B cell (primary cell): ENCODE measurements at regions not wholly inside any gene's neighbourhood (a gene's known extent, or its start where the extent isn't known, plus 50 kb on each side); places are given as distances from the start of the nearest gene placed in this dataset.

Experiments
- ATAC-seq: fragments of 200-7000 bp; cut with Tn5 transposase; one replicate; pipeline ENCODE4 v1.10.0; 2021; ENCODE audit warnings: low read depth, mild to moderate bottlenecking, moderate number of reproducible peaks, moderate library complexity
- CTCF ChIA-PET: fragments of 350-600 bp; sonication (Branson Sonifier 250); formaldehyde crosslinking; loops from one replicate; lab custom pipeline; 2021; ENCODE audit warnings: antibody characterized with exemption, inconsistent platforms; lab: Charles Lee
- POLR2A ChIA-PET: fragments of 350-600 bp; sonication (Branson Sonifier 250); formaldehyde crosslinking; loops from one replicate; lab custom pipeline; 2021; ENCODE audit warnings: antibody characterized with exemption; lab: Charles Lee
- DNase-seq: peaks from one replicate; pipeline ENCODE4 v3.0.0; 2013
- H2AFZ ChIP-seq: 2 replicates; pipeline ENCODE4 v1.6.1; 2012; ENCODE audit warnings: mild to moderate bottlenecking, low read depth, low read length; ENCODE audit not compliant: insufficient read depth, poor library complexity, severe bottlenecking
- H3K27ac ChIP-seq, 2 donors: 1 replicate in 1 of 2; 2 replicates in 1 of 2; pipeline ENCODE4 v1.5.1; 2012 to 2013; ENCODE audit warnings: low read length in 2 of 2, mild to moderate bottlenecking in 2 of 2, moderate library complexity in 1 of 2
- H3K27me3 ChIP-seq, 4 experiments: fragments of 200-600 bp in 1 of 4; sonication (generic) in 1 of 4; replicated peaks in 1 of 4; 1 replicate in 2 of 4; 2 replicates in 2 of 4; pipeline versions ENCODE4 v1.6.1 to v1.7.0; 2013 to 2016; ENCODE audit warnings: low read length in 3 of 4, mild to moderate bottlenecking in 2 of 4, mixed read lengths in 1 of 4, moderate library complexity in 1 of 4; ENCODE audit not compliant: insufficient read depth in 4 of 4, control insufficient read depth in 3 of 4; ENCODE audit errors: control extremely low read depth in 1 of 4
- H3K36me3 ChIP-seq, 2 experiments: replicated peaks in 1 of 2; 1 replicate in 1 of 2; 2 replicates in 1 of 2; pipeline versions ENCODE4 v1.6.1 to v1.7.1; 2013; ENCODE audit warnings: low read length in 1 of 2; ENCODE audit not compliant: insufficient read depth in 2 of 2, control insufficient read depth in 1 of 2; ENCODE audit errors: control extremely low read depth in 1 of 2, extremely low read depth in 1 of 2
- H3K4me1 ChIP-seq, 2 donors: fragments of 200-600 bp in 1 of 2; sonication (generic) in 1 of 2; 1 replicate in 1 of 2; 2 replicates in 1 of 2; pipeline versions ENCODE4 v1.5.1 to v1.6.1; 2013 to 2017; ENCODE audit warnings: low read length in 2 of 2; ENCODE audit not compliant: control insufficient read depth in 2 of 2, insufficient read depth in 2 of 2
- H3K4me2 ChIP-seq: replicated peaks from 2 replicates; pipeline ENCODE3; 2012; ENCODE audit warnings: mild to moderate bottlenecking, low read depth, low read length; ENCODE audit not compliant: poor library complexity, severe bottlenecking
- H3K4me3 ChIP-seq, 5 experiments: fragments of 200-600 bp in 1 of 5; sonication (generic) in 1 of 5; 1 replicate in 3 of 5; 2 replicates in 2 of 5; pipeline versions ENCODE4 v1.5.1 to v1.7.0; 2011 to 2016; ENCODE audit warnings: low read length in 4 of 5, mild to moderate bottlenecking in 4 of 5, low read depth in 2 of 5, control low read depth in 1 of 5, moderate library complexity in 1 of 5; ENCODE audit not compliant: insufficient read depth in 1 of 5; ENCODE audit errors: control extremely low read depth in 1 of 5, extremely low read depth in 1 of 5
- H3K79me2 ChIP-seq: fragments of 200-600 bp; sonication (generic); one replicate; pipeline ENCODE4 v1.6.0; 2016; ENCODE audit warnings: low read length; ENCODE audit not compliant: control insufficient read depth, insufficient read depth
- H3K9ac ChIP-seq: fragments of 200-600 bp; sonication (generic); 2 replicates; pipeline ENCODE4 v1.6.1; 2017; ENCODE audit warnings: mild to moderate bottlenecking, low read length, moderate library complexity
- H3K9me3 ChIP-seq, 3 donors: one replicate each; pipeline versions ENCODE4 v1.6.1 to v1.7.1; 2013; ENCODE audit warnings: low read length in 2 of 3; ENCODE audit not compliant: control insufficient read depth in 2 of 3, insufficient read depth in 1 of 3; ENCODE audit errors: control extremely low read depth in 1 of 3
- H4K20me1 ChIP-seq: 2 replicates; pipeline ENCODE4 v1.6.0; 2012; ENCODE audit warnings: mild to moderate bottlenecking, low read length; ENCODE audit not compliant: insufficient read depth, control insufficient read depth, poor library complexity, severe bottlenecking
- H3K27ac Mint-ChIP-seq: one replicate; pipeline ENCODE4 v1.8.0; 2021; ENCODE audit warnings: mixed read lengths
- H3K27me3 Mint-ChIP-seq: one replicate; pipeline ENCODE4 v1.8.0; 2021; ENCODE audit warnings: mixed read lengths
- H3K4me1 Mint-ChIP-seq: one replicate; pipeline ENCODE4 v1.8.0; 2021; ENCODE audit warnings: mixed read lengths
- H3K4me3 Mint-ChIP-seq: one replicate; pipeline ENCODE4 v1.8.0; 2021; ENCODE audit warnings: mixed read lengths
- H3K9me3 Mint-ChIP-seq: one replicate; pipeline ENCODE4 v1.8.0; 2022; ENCODE audit warnings: mixed read lengths; ENCODE audit not compliant: insufficient read depth
- CTCF ChIP-seq: fragments of 200-600 bp; IDR thresholded peaks from one replicate; pipeline ENCODE4 v1.8.0; 2022; ENCODE audit warnings: antibody characterized with exemption, mild to moderate bottlenecking
- EZH2 ChIP-seq: IDR thresholded peaks from 2 replicates; pipeline ENCODE4 v1.6.1; 2012; ENCODE audit warnings: borderline replicate concordance, low read depth, mild to moderate bottlenecking, moderate library complexity, low read length; ENCODE audit not compliant: insufficient read depth, poor library complexity, severe bottlenecking
- WGBS: methylation state at CpG from one replicate; pipeline ENCODE4 v1.1.5; 2013; ENCODE audit warnings: missing lambda C conversion rate; ENCODE audit not compliant: insufficient coverage; 5-methylcytosine and 5-hydroxymethylcytosine counted together
- intact Hi-C: fragments of 100-400 bp; cut with micrococcal nuclease; formaldehyde crosslinking; loops from one replicate; pipeline ENCODE4 v1.10.0; 2022

DNA sequence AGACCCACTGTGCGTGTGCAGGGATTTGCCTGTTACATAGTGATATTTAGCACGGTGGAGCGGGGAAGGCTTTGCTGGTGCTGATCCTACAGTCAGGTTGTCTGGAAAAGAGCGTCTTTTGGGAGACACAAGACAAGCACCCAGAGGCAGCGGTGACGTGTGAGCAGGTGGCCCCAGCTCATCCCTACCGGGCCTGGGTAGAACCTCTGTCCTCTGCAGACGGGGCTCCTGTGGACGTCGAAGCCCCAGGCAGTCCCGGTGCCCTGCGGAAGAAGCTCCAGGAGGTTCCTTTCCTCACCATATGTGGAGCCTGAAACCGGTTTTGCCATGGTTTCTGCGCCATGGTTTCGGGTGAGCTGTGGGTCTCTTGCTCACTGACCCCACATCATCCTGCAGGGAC lies 68.9 kb upstream of the AFDN start:
- Mint-ChIP-seq H3K4me1 (no peaks in the 10 kb centered on the region), H3K4me3 (no peak overlapping the region), H3K27ac (no peak overlapping the region), H3K27me3 (peaks cover 20% of the 10 kb centered on the region), H3K9me3 (no peaks in the 10 kb centered on the region)
- H4K20me1 ChIP-seq = no peaks in the 10 kb centered on the region
- H2AFZ ChIP-seq = no peak overlapping the region
- no peak for TF ChIP-seq CTCF
- TF ChIP-seq EZH2 = no peak
- ATAC-seq (no peak), DNase-seq (no peak)
- peaks cover 0 to 11% (median 0%) of the 10 kb centered on the region in 3 donors for H3K9me3 ChIP-seq
- no peaks in the 10 kb centered on the region for H3K4me1 ChIP-seq
- H3K4me3 ChIP-seq = no peak overlapping the region
- no peak overlapping the region for H3K4me2 ChIP-seq
- no peaks in the 10 kb centered on the region for H3K36me3 ChIP-seq
- 94% methylated on average over 12 of the region's 15 CpGs for WGBS
- intact Hi-C loops = no loop called here
- ChIA-PET CTCF (no interaction called here), POLR2A (no interaction called here)
- no peak overlapping the region for H3K27ac ChIP-seq
- H3K79me2 ChIP-seq = no peaks in the 10 kb centered on the region
- H3K9ac ChIP-seq = no peak overlapping the region
- H3K27me3 ChIP-seq = peaks cover 0 to 3% (median 0%) of the 10 kb centered on the region in 4 experiments

DNA sequence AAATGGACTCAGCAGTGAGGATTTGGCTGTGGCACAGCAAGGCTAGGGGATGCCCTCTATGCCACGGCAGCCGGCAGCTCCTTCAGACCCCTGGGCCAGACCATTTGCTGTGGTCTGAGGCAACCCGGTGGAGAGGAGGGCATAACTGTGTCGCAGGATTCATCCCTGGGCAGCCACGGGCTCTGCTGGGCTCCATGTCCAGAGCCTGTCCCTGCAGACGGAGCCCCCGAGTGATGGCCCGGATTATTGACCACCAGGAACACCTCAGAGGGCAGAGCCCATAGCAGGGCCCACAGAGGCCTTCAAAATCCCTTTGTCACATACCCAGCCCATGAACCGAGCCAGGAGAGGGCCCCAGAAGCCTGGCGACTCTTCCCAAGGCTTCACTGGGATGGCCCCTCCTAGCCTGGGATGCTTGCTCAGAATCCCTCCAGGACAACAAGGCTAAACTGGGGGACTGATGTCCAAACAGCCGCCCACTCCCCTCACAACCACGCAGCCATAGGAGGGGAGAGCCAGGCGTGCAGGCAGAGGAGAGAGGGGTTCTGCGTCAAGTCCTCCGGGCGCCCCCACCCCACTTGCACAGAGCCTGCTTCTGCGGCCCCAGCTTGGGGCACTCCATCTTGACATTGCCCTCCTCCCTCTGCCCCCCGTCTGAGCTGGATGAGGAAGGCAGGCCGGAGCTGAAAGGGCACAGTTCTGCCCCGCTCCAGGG lies 68.2 kb upstream of the AFDN start:
- CTCF ChIA-PET = no interaction called here
- no peaks in the 10 kb centered on the region for H4K20me1 ChIP-seq

More for the DNA sequence above, 68.2 kb upstream of the AFDN start:
- no peak overlapping the region for H2AFZ ChIP-seq
- H3K9me3 Mint-ChIP-seq = no peaks in the 10 kb centered on the region
- no peak overlapping the region for H3K27ac ChIP-seq
- TF ChIP-seq EZH2 (no peak), CTCF (no peak)
- H3K79me2 ChIP-seq = no peaks in the 10 kb centered on the region
- H3K4me2 ChIP-seq = no peak overlapping the region
- H3K9ac ChIP-seq = no peak overlapping the region
- intact Hi-C loops = no loop called here
- WGBS = 87% methylated on average over 16 of the region's 20 CpGs
- H3K9me3 ChIP-seq = peaks cover 0 to 8% (median 0%) of the 10 kb centered on the region in 3 donors
- H3K27me3 ChIP-seq = peaks cover 0 to 3% (median 0%) of the 10 kb centered on the region in 4 experiments
- no peaks in the 10 kb centered on the region for H3K4me1 ChIP-seq
- no peak overlapping the region for H3K27ac Mint-ChIP-seq
- H3K4me3 ChIP-seq = no peak overlapping the region
- H3K4me3 Mint-ChIP-seq = no peak overlapping the region
- POLR2A ChIA-PET = no interaction called here
- ATAC-seq = no peak
- peaks cover 20% of the 10 kb centered on the region for H3K27me3 Mint-ChIP-seq
- DNase-seq = no peak
- no peaks in the 10 kb centered on the region for H3K36me3 ChIP-seq
- H3K4me1 Mint-ChIP-seq = no peaks in the 10 kb centered on the region
